ENCODE measurements at regions not wholly inside any gene's neighbourhood (a gene's known extent, or its start where the extent isn't known, plus 50 kb on each side); places are given as distances from the start of the nearest gene placed in this dataset.
A peak's percentile ranks its signal among the peaks of the same experiment; 100 is the strongest.

- H2AFZ ChIP-seq (ENCODE audit: insufficient read depth, low read length, poor library complexity) = no peak overlapping the region
- no peaks in the 10 kb centered on the region for H3K4me1 ChIP-seq (ENCODE audit: control insufficient read depth in 1 of 2, insufficient read depth in 2 of 2, low read length in 2 of 2)
- H3K4me3 ChIP-seq (ENCODE audit: low read depth, low read length) = no peak overlapping the region
- H3K27me3 ChIP-seq (ENCODE audit: insufficient read depth, low read length) = no peaks in the 10 kb centered on the region
- WGBS (ENCODE audit: extremely low coverage, insufficient coverage, insufficient read length) = no CpG with 5 or more reads among the region's 2 CpGs
- DNase-seq = no peak
- no peak overlapping the region for H3K4ac ChIP-seq (ENCODE audit: low read depth, low read length)
- no peak overlapping the region for H3K18ac ChIP-seq (ENCODE audit: low read length)
- no peak overlapping the region for H3K14ac ChIP-seq (ENCODE audit: low read length)
- H4K12ac ChIP-seq (ENCODE audit: low read depth, low read length) = no peak overlapping the region
- H2BK5ac ChIP-seq (ENCODE audit: low read depth, low read length, poor library complexity) = no peak overlapping the region
- no peaks in the 10 kb centered on the region for H3K9me3 ChIP-seq (ENCODE audit: insufficient read depth, low read depth, low read length)
- no peak overlapping the region for H2BK12ac ChIP-seq (ENCODE audit: low read length)
- H2AK5ac ChIP-seq (ENCODE audit: low read length) = no peak overlapping the region
- H3K9ac ChIP-seq (ENCODE audit: low read length) = no peak overlapping the region
- H3K36me3 ChIP-seq (ENCODE audit: control insufficient read depth in 1 of 2, insufficient read depth in 2 of 2, low read length in 2 of 2) = no peaks in the 10 kb centered on the region
- no peak overlapping the region for H4K8ac ChIP-seq (ENCODE audit: low read depth, low read length)
- no peak overlapping the region for H3K4me2 ChIP-seq (ENCODE audit: low read length)
- no peak overlapping the region for H3K23ac ChIP-seq (ENCODE audit: low read length)
- no peaks in the 10 kb centered on the region for H3K79me1 ChIP-seq (ENCODE audit: low read length)
- no peak overlapping the region for H2BK120ac ChIP-seq (ENCODE audit: insufficient read depth, low read length, poor library complexity)
- H3K27ac ChIP-seq (ENCODE audit: low read depth, low read length) = no peak overlapping the region
- H3K79me2 ChIP-seq (ENCODE audit: control insufficient read depth, insufficient read depth, low read length, poor library complexity) = no peaks in the 10 kb centered on the region
- H4K91ac ChIP-seq (ENCODE audit: low read depth, low read length) = no peak overlapping the region
Measured at GRCh38 chr9:82457298-82457697, 468.7 kb downstream of the SPATA31D1 start.

GRCh38 chr9:82457891-82458290 lies 469.3 kb downstream of the SPATA31D1 start:
- no peak overlapping the region for H3K18ac ChIP-seq (ENCODE audit: low read length)
- no peak for DNase-seq
- H3K4me1 ChIP-seq (ENCODE audit: control insufficient read depth in 1 of 2, insufficient read depth in 2 of 2, low read length in 2 of 2) = no peaks in the 10 kb centered on the region
- no peak overlapping the region for H4K91ac ChIP-seq (ENCODE audit: low read depth, low read length)
- no peak overlapping the region for H4K8ac ChIP-seq (ENCODE audit: low read depth, low read length)
- WGBS (ENCODE audit: extremely low coverage, insufficient coverage, insufficient read length) = no CpG with 5 or more reads among the region's 5 CpGs
- H3K9ac ChIP-seq (ENCODE audit: low read length) = no peak overlapping the region
- H3K4me2 ChIP-seq (ENCODE audit: low read length) = no peak overlapping the region
- H3K79me1 ChIP-seq (ENCODE audit: low read length) = no peaks in the 10 kb centered on the region
- no peak overlapping the region for H4K12ac ChIP-seq (ENCODE audit: low read depth, low read length)
- H2AFZ ChIP-seq (ENCODE audit: insufficient read depth, low read length, poor library complexity) = no peak overlapping the region
- H3K27ac ChIP-seq (ENCODE audit: low read depth, low read length) = no peak overlapping the region
- H3K9me3 ChIP-seq (ENCODE audit: insufficient read depth, low read depth, low read length) = no peaks in the 10 kb centered on the region
- H3K79me2 ChIP-seq (ENCODE audit: control insufficient read depth, insufficient read depth, low read length, poor library complexity) = no peaks in the 10 kb centered on the region
- no peaks in the 10 kb centered on the region for H3K27me3 ChIP-seq (ENCODE audit: insufficient read depth, low read length)
- no peak overlapping the region for H2BK5ac ChIP-seq (ENCODE audit: low read depth, low read length, poor library complexity)
- no peak overlapping the region for H3K23ac ChIP-seq (ENCODE audit: low read length)
- H2BK12ac ChIP-seq (ENCODE audit: low read length) = no peak overlapping the region
- no peak overlapping the region for H3K4me3 ChIP-seq (ENCODE audit: low read depth, low read length)
- H3K36me3 ChIP-seq (ENCODE audit: control insufficient read depth in 1 of 2, insufficient read depth in 2 of 2, low read length in 2 of 2) = no peaks in the 10 kb centered on the region
- H3K4ac ChIP-seq (ENCODE audit: low read depth, low read length) = no peak overlapping the region
- H2BK120ac ChIP-seq (ENCODE audit: insufficient read depth, low read length, poor library complexity) = no peak overlapping the region
- H2AK5ac ChIP-seq (ENCODE audit: low read length) = no peak overlapping the region
- H3K14ac ChIP-seq (ENCODE audit: low read length) = no peak overlapping the region

- H3K9ac ChIP-seq (ENCODE audit: low read length) = no peak overlapping the region
- H4K12ac ChIP-seq (ENCODE audit: low read depth, low read length) = no peak overlapping the region
- no peak overlapping the region for H3K4me3 ChIP-seq (ENCODE audit: low read depth, low read length)
- no peak overlapping the region for H2BK12ac ChIP-seq (ENCODE audit: low read length)
- no peak overlapping the region for H4K91ac ChIP-seq (ENCODE audit: low read depth, low read length)
- H2BK5ac ChIP-seq (ENCODE audit: low read depth, low read length, poor library complexity) = no peak overlapping the region
- H2AK5ac ChIP-seq (ENCODE audit: low read length) = no peak overlapping the region
- no peak overlapping the region for H3K4ac ChIP-seq (ENCODE audit: low read depth, low read length)
- H3K18ac ChIP-seq (ENCODE audit: low read length) = no peak overlapping the region
- H3K14ac ChIP-seq (ENCODE audit: low read length) = no peak overlapping the region
- no peaks in the 10 kb centered on the region for H3K4me1 ChIP-seq (ENCODE audit: control insufficient read depth in 1 of 2, insufficient read depth in 2 of 2, low read length in 2 of 2)
- H3K79me2 ChIP-seq (ENCODE audit: control insufficient read depth, insufficient read depth, low read length, poor library complexity) = no peaks in the 10 kb centered on the region
- H2AFZ ChIP-seq (ENCODE audit: insufficient read depth, low read length, poor library complexity) = no peak overlapping the region
- H3K36me3 ChIP-seq (ENCODE audit: control insufficient read depth in 1 of 2, insufficient read depth in 2 of 2, low read length in 2 of 2) = no peaks in the 10 kb centered on the region
- H3K79me1 ChIP-seq (ENCODE audit: low read length) = no peaks in the 10 kb centered on the region
- no peak overlapping the region for H4K8ac ChIP-seq (ENCODE audit: low read depth, low read length)
- no peaks in the 10 kb centered on the region for H3K9me3 ChIP-seq (ENCODE audit: insufficient read depth, low read depth, low read length)
- no peak overlapping the region for H3K4me2 ChIP-seq (ENCODE audit: low read length)
- H3K23ac ChIP-seq (ENCODE audit: low read length) = no peak overlapping the region
- H3K27ac ChIP-seq (ENCODE audit: low read depth, low read length) = no peak overlapping the region
- H2BK120ac ChIP-seq (ENCODE audit: insufficient read depth, low read length, poor library complexity) = no peak overlapping the region
- no peak for DNase-seq
- no CpG with 5 or more reads among the region's 2 CpGs for WGBS (ENCODE audit: extremely low coverage, insufficient coverage, insufficient read length)
- H3K27me3 ChIP-seq (ENCODE audit: insufficient read depth, low read length) = no peaks in the 10 kb centered on the region
Measured at GRCh38 chr9:82458296-82458695, 469.7 kb downstream of the SPATA31D1 start.

- no CpG with 5 or more reads among the region's 11 CpGs for WGBS (ENCODE audit: extremely low coverage, insufficient coverage, insufficient read length)
- Histone ChIP-seq H3K27me3 (ENCODE audit: insufficient read depth, low read length) (no peaks in the 10 kb centered on the region), H3K23ac (ENCODE audit: low read length) (no peak overlapping the region), H3K4me1 (ENCODE audit: control insufficient read depth in 1 of 2, insufficient read depth in 2 of 2, low read length in 2 of 2) (no peaks in the 10 kb centered on the region), H3K18ac (ENCODE audit: low read length) (no peak overlapping the region), H3K27ac (ENCODE audit: low read depth, low read length) (no peak overlapping the region), H3K79me1 (ENCODE audit: low read length) (no peaks in the 10 kb centered on the region), H4K91ac (ENCODE audit: low read depth, low read length) (no peak overlapping the region), H3K9ac (ENCODE audit: low read length) (no peak overlapping the region), H2BK5ac (ENCODE audit: low read depth, low read length, poor library complexity) (no peak overlapping the region), H4K8ac (ENCODE audit: low read depth, low read length) (no peak overlapping the region), H2AK5ac (ENCODE audit: low read length) (no peak overlapping the region), H2BK12ac (ENCODE audit: low read length) (no peak overlapping the region), H3K14ac (ENCODE audit: low read length) (no peak overlapping the region), H4K12ac (ENCODE audit: low read depth, low read length) (no peak overlapping the region), H3K36me3 (ENCODE audit: control insufficient read depth in 1 of 2, insufficient read depth in 2 of 2, low read length in 2 of 2) (no peaks in the 10 kb centered on the region), H2BK120ac (ENCODE audit: insufficient read depth, low read length, poor library complexity) (no peak overlapping the region), H3K4me2 (ENCODE audit: low read length) (no peak overlapping the region), H3K9me3 (ENCODE audit: insufficient read depth, low read depth, low read length) (no peaks in the 10 kb centered on the region), H2AFZ (ENCODE audit: insufficient read depth, low read length, poor library complexity) (no peak overlapping the region), H3K79me2 (ENCODE audit: control insufficient read depth, insufficient read depth, low read length, poor library complexity) (no peaks in the 10 kb centered on the region), H3K4ac (ENCODE audit: low read depth, low read length) (no peak overlapping the region), H3K4me3 (ENCODE audit: low read depth, low read length) (no peak overlapping the region)
- peak; percentile 5 to 28 for DNase-seq
Measured at GRCh38 chr9:82466616-82467260, 478.2 kb downstream of the SPATA31D1 start.

Data from trophoblast cell (in vitro differentiated cells and primary cell).